ENCODE measurements at regions not wholly inside any gene's neighbourhood (a gene's known extent, or its start where the extent isn't known, plus 50 kb on each side); places are given as distances from the start of the nearest gene placed in this dataset.

- no peak for TF ChIP-seq CTCF (IDR thresholded peaks at IDR 0.05; ENCODE audit: borderline replicate concordance, extremely low read depth, insufficient read depth)
- H3K4me1 ChIP-seq (ENCODE audit: control insufficient read depth in 2 of 3, insufficient read depth in 2 of 3, low read depth in 1 of 3, low read length in 3 of 3), result peaks cover 0 to 4% (median 0%) of the 10 kb centered on the region in 3 donors
- DNase-seq (peak in 3 of 5 donors; percentile 34 to 72 (median 53)), FAIRE-seq (no peak)
- H3K36me3 ChIP-seq (ENCODE audit: control insufficient read depth in 2 of 3, insufficient read depth in 3 of 3, low read length in 3 of 3), result no peaks in the 10 kb centered on the region
- H3K27ac ChIP-seq (ENCODE audit: low read depth in 2 of 2, low read length in 2 of 2), result no peak overlapping the region
- H3K9ac ChIP-seq (ENCODE audit: low read length in 3 of 3), result no peak overlapping the region
- intact Hi-C loops (cut with DNase I), result no loop called here
- no peak overlapping the region for H3K4me3 ChIP-seq (ENCODE audit: low read length in 3 of 3)
- H3K9me3 ChIP-seq (ENCODE audit: control insufficient read depth in 2 of 3, insufficient read depth in 1 of 3, low read length in 3 of 3), result no peaks in the 10 kb centered on the region
- H3K27me3 ChIP-seq (ENCODE audit: control insufficient read depth, insufficient read depth, low read length), result no peaks in the 10 kb centered on the region
Measured at GRCh38 chr13:97660594-97661260, 226.8 kb downstream of the RAP2A start.

- DNase-seq (no peak), FAIRE-seq (no peak)
- Histone ChIP-seq H3K4me1 (ENCODE audit: control insufficient read depth in 2 of 3, insufficient read depth in 2 of 3, low read depth in 1 of 3, low read length in 3 of 3) (no peaks in the 10 kb centered on the region), H3K9me3 (ENCODE audit: control insufficient read depth in 2 of 3, insufficient read depth in 1 of 3, low read length in 3 of 3) (no peaks in the 10 kb centered on the region), H3K36me3 (ENCODE audit: control insufficient read depth in 2 of 3, insufficient read depth in 3 of 3, low read length in 3 of 3) (no peaks in the 10 kb centered on the region), H3K27me3 (ENCODE audit: control insufficient read depth, insufficient read depth, low read length) (no peaks in the 10 kb centered on the region), H3K9ac (ENCODE audit: low read length in 3 of 3) (no peak overlapping the region), H3K27ac (ENCODE audit: low read depth in 2 of 2, low read length in 2 of 2) (no peak overlapping the region), H3K4me3 (ENCODE audit: low read length in 3 of 3) (no peak overlapping the region)
- no peak for TF ChIP-seq CTCF (IDR thresholded peaks at IDR 0.05; ENCODE audit: borderline replicate concordance, extremely low read depth, insufficient read depth)
- intact Hi-C loops (cut with DNase I), result no loop called here
Measured at GRCh38 chr13:97686594-97686993, 252.6 kb downstream of the RAP2A start.

DNA sequence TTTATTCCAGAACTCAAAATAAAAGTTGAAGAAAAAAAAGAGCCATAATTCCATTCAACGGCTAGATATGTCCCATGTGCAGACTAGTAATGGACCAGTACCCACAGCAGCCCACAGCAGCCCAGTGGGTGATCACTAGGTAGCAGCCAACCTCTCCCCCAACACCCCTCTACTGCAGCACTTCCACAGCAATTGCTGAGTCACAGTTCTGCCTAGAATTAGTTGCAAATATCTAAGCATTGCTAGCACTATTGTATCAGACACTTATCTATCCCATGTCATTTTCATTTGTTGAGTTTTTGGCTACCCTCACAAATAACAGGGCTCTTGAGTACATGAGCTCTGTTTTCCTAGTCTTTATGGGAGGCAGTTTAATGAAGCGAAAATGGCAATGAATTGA, 258.7 kb downstream of the RAP2A start:
- intact Hi-C loops (cut with DNase I), result no loop called here
- H3K36me3 ChIP-seq (ENCODE audit: control insufficient read depth in 2 of 3, insufficient read depth in 3 of 3, low read length in 3 of 3), result no peaks in the 10 kb centered on the region
- H3K4me1 ChIP-seq (ENCODE audit: control insufficient read depth in 2 of 3, insufficient read depth in 2 of 3, low read depth in 1 of 3, low read length in 3 of 3), result no peaks in the 10 kb centered on the region
- H3K27ac ChIP-seq (ENCODE audit: low read depth in 2 of 2, low read length in 2 of 2), result no peak overlapping the region
- no peaks in the 10 kb centered on the region for H3K9me3 ChIP-seq (ENCODE audit: control insufficient read depth in 2 of 3, insufficient read depth in 1 of 3, low read length in 3 of 3)
- no peak overlapping the region for H3K4me3 ChIP-seq (ENCODE audit: low read length in 3 of 3)
- TF ChIP-seq CTCF (IDR thresholded peaks at IDR 0.05; ENCODE audit: borderline replicate concordance, extremely low read depth, insufficient read depth), result no peak
- H3K27me3 ChIP-seq (ENCODE audit: control insufficient read depth, insufficient read depth, low read length), result no peaks in the 10 kb centered on the region
- FAIRE-seq (no peak), DNase-seq (no peak)
- H3K9ac ChIP-seq (ENCODE audit: low read length in 3 of 3), result no peak overlapping the region

DNA sequence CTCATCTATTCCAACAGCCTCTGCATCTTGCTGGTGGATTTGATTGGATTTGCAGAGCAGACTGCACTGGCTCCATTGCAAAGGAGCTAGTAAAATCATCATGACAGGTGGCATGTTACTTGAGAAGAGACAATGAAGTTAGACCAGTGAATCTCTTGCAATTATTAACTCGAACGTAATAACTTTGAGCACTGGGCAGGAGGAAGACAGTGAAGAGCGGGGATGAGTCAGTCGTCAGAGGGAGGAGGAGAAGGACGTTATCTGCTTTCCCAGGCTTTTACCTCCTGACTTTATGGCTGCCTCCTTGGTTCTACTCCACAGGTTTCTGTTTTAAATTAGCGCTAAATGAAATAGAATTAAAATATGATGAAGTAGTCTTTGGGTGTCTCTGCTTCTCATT, 257.8 kb upstream of the IPO5 start:
- Histone ChIP-seq H3K9me3 (ENCODE audit: control insufficient read depth in 2 of 3, insufficient read depth in 1 of 3, low read length in 3 of 3) (no peaks in the 10 kb centered on the region), H3K27ac (ENCODE audit: low read depth in 2 of 2, low read length in 2 of 2) (no peak overlapping the region), H3K9ac (ENCODE audit: low read length in 3 of 3) (no peak overlapping the region), H3K4me3 (ENCODE audit: low read length in 3 of 3) (no peak overlapping the region), H3K4me1 (ENCODE audit: control insufficient read depth in 2 of 3, insufficient read depth in 2 of 3, low read depth in 1 of 3, low read length in 3 of 3) (no peaks in the 10 kb centered on the region), H3K27me3 (ENCODE audit: control insufficient read depth, insufficient read depth, low read length) (no peaks in the 10 kb centered on the region), H3K36me3 (ENCODE audit: control insufficient read depth in 2 of 3, insufficient read depth in 3 of 3, low read length in 3 of 3) (no peaks in the 10 kb centered on the region)
- no peak for TF ChIP-seq CTCF (IDR thresholded peaks at IDR 0.05; ENCODE audit: borderline replicate concordance, extremely low read depth, insufficient read depth)
- intact Hi-C loops (cut with DNase I), result no loop called here
- no peak for FAIRE-seq
- peak in 2 of 5 donors; percentile 14 to 18 for DNase-seq

Data from kidney (tissue), 13 donors.